NCI-H446 treated with DMSO at 0.1 percent for 48 hours (cell line): ENCODE measurements at regions not wholly inside any gene's neighbourhood (a gene's known extent, or its start where the extent isn't known, plus 50 kb on each side); places are given as distances from the start of the nearest gene placed in this dataset.
A peak's percentile ranks its signal among the peaks of the same experiment; 100 is the strongest.

Source experiments
- DNase-seq: peaks from one replicate; lab custom pipeline; 2025; lab: John Stamatoyannopoulos, UW

GRCh38 chr2:190809139-190809764 lies 71.4 kb upstream of the GLS start:
- no peak for DNase-seq

GRCh38 chr2:190809876-190810525 lies 70.6 kb upstream of the GLS start:
- DNase-seq: no peak

GRCh38 chr2:190810981-190811587 lies 69.5 kb upstream of the GLS start:
- DNase-seq: no peak

- DNase-seq: no peak
Observed at GRCh38 chr2:190811811-190812210, 68.8 kb upstream of the GLS start.

GRCh38 chr2:190812506-190813294 lies 67.9 kb upstream of the GLS start:
- DNase-seq: no peak

GRCh38 chr2:190815226-190815625 lies 65.4 kb upstream of the GLS start:
- DNase-seq: peak; percentile 56

- no peak for DNase-seq
Observed at GRCh38 chr2:190817082-190817481, 63.5 kb upstream of the GLS start.

- DNase-seq: peak; percentile 12
Observed at GRCh38 chr2:190819840-190820301, 60.8 kb upstream of the GLS start.

GRCh38 chr2:190820416-190820815 lies 60.2 kb upstream of the GLS start:
- DNase-seq: no peak

GRCh38 chr2:190822043-190822442 lies 58.6 kb upstream of the GLS start:
- DNase-seq: no peak

GRCh38 chr2:190827720-190828119 lies 52.9 kb upstream of the GLS start:
- no peak for DNase-seq

GRCh38 chr2:190829642-190830041 lies 51.0 kb upstream of the GLS start:
- no peak for DNase-seq
